Lower leg skin (tissue), 3 donors: ENCODE measurements at regions not wholly inside any gene's neighbourhood (a gene's known extent, or its start where the extent isn't known, plus 50 kb on each side); places are given as distances from the start of the nearest gene placed in this dataset.

Source experiments
- POLR2A ChIP-seq, 2 donors: fragments of 450-650 bp; IDR thresholded peaks; one replicate each; pipeline ENCODE4 v1.6.1; 2016 to 2017; ENCODE audit warnings: antibody characterized with exemption in 2 of 2, mild to moderate bottlenecking in 1 of 2, moderate library complexity in 1 of 2
- TF ChIP-seq, protein P1 (sequence below), 3 donors: fragments of 450-650 bp; IDR thresholded peaks; one replicate each; pipeline ENCODE4 v1.5.1; 2016; ENCODE audit warnings: antibody characterized with exemption in 3 of 3, mild to moderate bottlenecking in 3 of 3, moderate library complexity in 2 of 3

GRCh38 chr18:55838319-55838718 is 250.3 kb upstream of the TCF4 start:
- TF ChIP-seq POLR2A (IDR thresholded peaks at IDR 0.05): no peak
- TF ChIP-seq, protein P1, sequence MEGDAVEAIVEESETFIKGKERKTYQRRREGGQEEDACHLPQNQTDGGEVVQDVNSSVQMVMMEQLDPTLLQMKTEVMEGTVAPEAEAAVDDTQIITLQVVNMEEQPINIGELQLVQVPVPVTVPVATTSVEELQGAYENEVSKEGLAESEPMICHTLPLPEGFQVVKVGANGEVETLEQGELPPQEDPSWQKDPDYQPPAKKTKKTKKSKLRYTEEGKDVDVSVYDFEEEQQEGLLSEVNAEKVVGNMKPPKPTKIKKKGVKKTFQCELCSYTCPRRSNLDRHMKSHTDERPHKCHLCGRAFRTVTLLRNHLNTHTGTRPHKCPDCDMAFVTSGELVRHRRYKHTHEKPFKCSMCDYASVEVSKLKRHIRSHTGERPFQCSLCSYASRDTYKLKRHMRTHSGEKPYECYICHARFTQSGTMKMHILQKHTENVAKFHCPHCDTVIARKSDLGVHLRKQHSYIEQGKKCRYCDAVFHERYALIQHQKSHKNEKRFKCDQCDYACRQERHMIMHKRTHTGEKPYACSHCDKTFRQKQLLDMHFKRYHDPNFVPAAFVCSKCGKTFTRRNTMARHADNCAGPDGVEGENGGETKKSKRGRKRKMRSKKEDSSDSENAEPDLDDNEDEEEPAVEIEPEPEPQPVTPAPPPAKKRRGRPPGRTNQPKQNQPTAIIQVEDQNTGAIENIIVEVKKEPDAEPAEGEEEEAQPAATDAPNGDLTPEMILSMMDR (IDR thresholded peaks at IDR 0.05): no peak
